Superior temporal gyrus (tissue), 1 donor: ENCODE measurements at regions not wholly inside any gene's neighbourhood (a gene's known extent, or its start where the extent isn't known, plus 50 kb on each side); places are given as distances from the start of the nearest gene placed in this dataset.
A peak's percentile ranks its signal among the peaks of the same experiment; 100 is the strongest.

ENCODE experiments used
- DNase-seq: peaks from one replicate; pipeline ENCODE4 v3.0.0-alpha.2; 2016; ENCODE audit errors: extremely low spot score

DNA sequence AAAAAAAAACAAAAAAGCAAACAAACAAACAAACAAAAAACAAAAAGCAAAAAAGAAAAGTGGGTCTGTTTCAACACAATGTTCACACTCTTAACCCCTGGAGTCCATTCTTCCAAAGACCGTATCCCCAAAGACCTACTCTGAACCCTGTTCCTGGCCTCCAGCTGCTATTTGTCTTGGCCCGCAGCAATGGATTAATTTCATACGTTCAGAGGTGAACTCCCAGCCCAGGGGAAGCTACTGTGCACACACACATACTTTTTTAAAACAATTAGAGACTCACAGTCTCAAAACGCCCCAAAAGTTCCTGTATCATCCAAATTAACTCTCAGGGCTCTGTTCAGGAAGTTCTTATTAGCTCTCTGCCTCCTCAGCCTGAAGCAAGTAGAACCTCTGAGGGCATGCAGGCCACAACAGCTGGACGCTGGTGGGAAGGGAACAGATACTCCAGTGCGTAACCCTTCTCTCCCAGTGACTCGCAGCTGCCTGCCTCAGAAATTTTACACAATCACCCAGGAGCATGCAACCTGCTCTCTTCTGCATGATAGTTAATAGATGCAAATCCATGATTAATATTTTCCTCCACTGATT is 395.4 kb downstream of the RRAGC start:
- DNase-seq = no peak

DNA sequence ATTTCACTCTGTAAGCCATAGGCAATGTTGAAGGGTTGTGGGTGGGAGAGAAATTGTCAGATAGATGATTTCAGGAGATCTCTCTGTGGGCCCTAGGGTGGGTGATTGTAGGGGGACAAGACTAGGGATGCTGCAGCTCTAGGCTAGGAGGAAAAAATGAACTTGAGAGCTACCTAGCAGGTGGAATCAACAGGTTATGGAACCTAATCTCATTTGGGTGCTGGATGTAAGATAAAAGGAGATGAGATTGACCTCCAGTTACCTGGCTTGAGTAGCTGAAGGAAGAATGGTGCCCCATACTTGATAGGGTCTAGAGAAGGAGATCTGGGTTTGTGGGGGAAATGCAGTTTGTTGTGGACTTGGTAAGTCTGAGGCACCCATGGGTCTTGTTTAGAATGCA is 396.5 kb downstream of the RRAGC start:
- DNase-seq = no peak

DNA sequence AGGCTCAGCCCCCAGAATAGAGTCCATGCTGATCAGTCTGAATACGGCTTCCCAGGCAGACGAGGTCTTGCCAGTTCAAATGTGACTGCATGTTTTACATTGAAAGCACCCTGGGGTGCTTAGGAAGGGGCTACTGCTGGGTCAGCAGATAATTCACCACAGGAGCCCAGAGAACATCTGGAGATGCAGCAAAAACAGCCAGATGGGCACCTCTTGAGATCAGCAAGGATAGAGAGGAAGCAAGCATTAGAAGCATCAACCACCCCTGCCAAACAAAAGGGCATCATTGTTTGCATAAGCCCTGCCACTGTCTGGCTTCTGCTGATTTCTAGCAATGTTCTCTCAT is 403.1 kb downstream of the RRAGC start:
- DNase-seq = no peak

DNA sequence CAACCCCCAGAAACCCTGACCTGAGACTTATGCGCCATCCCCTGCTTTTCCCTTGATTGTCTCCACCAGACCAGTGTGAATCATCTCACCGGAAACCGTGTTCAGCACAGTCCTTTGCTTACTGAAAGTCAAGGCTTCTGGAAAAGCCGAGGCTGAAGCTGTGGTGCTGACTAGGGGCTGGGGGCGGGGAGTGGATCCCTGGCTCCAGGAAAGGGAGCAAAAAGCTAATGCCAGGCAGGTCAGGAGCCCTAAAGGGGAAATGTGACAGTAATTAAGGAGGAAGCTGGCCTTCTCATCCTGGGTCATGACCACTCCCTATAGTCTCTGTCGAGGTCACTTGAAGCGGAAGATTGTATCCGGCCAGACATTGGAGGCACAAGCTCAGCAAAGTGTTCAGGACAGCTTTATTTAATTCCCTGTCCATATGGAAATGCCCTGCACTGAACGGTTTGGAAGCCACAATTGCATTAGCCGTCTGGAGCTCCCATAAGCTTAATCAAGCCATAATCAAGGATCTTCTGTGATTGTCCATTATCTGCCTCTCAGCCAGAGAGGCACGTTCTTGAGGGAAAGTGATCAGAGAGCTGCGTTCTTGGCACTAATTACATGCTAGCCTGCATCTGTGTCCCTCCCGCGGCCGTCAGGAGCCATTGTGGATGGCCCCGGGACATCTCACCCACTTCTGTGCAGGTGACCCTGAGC is 403.6 kb downstream of the RRAGC start:
- DNase-seq = no peak

DNA sequence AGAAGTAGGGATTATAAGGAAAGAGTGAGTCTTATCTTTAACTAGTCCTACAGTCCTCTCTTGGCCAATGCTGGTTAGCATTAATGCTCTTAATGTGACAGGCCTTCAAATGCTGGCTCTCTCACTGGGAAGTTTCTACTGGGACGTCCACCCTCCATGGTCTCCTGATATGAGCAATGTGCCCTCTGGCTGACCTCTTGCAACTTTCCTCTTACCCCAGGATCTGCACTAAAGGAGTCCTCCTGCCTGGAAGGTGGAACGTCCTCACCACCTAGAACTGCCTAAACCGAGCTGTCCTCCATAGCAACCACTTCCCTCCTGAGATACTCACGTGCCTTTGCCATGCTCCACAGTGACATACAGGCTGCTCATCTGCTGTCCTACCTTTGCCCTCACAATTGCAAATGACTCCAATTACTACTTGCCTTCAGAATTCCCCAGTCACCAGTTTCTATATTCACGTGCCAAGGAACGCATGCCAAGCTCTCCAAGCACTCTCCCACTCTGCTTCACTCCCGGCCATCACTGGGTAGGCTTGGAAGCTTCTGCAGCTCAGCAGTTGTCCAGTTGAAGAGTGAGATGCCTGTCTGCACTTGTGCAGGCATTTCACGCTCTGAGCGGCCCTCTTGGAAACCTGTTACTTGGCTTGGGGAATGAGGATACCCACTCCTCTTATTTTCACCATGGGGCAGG is 404.7 kb downstream of the RRAGC start:
- no peak for DNase-seq

DNA sequence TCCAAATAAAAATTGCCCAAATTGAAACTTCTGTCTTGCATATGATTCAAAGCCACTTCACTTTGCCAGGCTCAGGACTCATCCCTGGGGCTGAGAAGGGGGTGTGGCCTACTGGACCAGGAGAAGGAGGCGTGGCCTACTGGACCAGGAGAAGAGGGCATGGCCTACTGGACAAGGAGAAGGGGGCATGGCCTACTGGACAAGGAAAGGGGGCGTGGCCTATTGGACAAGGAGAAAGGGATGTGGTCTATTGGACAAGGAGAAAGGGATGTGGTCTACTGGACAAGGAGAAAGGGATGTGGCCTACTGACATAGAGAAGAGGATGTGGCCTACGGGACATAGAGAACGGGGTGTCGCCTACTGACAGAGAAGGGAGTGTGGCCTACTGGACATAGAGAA is 405.3 kb downstream of the RRAGC start:
- no peak for DNase-seq

DNA sequence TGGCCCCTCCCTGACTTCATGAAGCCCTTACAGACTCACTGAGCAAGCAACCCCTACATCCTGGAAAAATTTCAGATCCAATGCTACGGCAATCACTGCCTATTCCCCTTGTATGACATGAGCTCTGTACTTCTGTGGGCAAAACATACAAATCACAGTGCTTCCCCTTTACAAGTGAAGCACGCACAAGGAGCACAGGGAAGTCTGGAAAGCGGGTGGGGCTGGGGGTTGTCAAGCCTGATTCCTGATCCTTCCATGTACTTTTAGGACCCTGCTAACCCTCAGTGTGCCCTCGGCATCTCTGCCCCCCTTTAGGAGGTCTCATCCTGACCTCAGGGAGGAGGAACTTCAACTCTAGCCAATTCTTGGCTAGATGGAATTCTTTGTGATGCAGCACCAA is 405.7 kb upstream of the POU3F1 start:
- DNase-seq = no peak

DNA sequence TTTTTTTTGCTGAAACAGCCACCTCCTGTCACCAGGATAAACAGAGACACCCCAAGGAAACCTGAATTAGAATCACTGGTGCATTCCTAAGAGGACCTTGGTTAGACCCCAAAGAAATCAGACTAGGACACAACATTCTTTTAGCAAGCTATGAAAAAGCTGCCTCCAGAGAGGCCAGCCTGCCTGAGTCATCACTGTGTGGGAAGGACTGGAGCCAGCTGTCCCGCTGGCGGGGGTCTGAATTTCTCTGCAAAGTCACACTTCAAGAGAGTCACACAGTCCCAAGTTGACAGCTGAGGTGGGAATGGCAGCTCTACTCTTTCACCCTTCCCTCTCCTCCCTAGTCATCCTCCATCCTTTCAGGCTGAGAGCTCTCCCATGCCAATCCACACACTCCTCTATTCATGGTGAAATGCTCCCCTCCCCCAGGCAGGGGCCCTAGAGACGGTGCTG is 405.0 kb upstream of the POU3F1 start:
- peak; percentile 58 for DNase-seq

DNA sequence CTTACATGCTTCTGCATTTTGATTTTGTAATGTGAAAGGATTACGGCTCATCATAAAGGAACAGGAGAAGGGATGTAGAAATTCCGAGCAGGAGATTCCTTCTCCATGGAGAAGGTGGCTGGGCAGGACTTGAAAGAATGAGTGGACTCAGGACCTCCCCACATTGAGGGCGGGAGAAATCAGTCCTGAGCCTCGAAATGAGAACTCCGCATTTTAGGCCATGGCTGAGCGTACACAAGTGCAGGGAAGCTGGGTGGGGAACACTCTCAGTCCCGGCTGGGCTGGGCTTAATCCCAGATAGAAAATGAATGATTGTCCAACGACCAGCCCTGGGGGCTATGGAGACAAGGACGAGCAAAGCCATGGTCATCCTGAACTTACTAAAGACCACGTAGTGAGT is 402.3 kb upstream of the POU3F1 start:
- no peak for DNase-seq

DNA sequence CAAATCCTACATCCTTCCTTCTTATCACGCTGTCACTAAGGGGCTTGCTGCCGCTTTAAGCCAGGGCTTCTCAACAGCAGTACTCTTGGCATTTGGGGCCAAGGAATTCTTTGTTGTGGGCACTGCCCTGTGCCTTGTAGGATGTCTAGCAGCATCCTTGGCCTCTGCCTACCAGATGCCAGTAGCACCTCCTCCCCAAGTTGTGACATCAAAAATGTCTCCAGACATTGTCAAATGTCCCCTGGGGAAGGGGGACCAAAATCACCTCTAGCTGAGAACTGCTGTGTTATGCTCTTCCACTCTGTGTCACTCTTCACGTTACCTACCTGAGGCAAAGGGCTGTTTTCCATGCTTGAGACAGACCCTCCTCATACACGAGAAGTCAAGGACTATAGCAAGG is 400.3 kb upstream of the POU3F1 start:
- DNase-seq = no peak

DNA sequence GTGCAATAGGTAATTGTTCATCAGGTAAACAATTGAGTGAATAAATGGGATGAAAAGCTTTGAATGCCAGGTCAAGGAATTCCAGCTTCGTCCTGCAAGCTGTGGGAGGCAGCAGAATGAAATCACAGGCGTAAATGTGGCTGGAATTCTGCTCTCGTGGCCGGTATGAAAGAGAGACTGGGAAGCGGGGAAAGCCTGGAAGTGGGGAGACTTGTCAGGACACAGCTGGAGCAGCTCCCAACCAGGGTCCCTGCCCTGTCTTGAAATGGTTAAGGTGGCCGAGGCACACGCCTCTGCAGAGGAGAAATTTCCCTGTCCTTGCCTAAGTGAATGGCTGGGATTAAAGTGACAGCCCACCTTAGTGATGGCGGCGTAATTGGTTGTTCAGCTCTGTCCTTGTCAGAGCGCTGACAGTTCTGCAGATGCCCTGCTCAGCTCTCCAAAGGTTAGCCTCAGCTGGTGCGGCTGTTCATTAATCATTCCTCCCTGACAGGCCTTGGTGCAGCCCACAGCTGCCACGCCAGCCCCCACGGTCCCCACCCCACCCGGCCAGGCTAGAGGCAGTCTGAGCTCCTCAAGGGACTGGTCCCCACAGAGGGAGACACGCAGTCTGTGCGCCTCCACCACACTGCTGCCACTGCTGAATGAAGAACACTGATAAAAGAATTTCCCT is 398.3 kb upstream of the POU3F1 start:
- DNase-seq = no peak

DNA sequence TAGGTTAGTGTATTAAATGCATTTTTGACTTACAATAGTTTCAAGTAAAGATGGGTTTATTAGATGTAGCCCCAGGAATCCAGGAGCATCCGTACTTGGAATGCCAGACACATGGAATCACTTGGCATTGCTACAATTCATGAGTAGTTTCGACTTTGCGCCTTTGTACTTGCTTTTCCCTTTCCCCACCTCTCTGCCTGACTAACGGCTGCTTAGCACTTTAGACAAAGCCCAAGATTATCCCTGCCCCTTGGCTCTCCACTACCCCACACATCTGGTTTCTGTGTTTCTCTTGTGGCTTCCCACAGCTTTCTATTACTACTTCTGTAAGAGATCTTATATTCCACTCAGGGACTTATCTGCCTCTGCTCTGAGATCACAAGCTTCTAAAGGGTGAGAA is 397.7 kb upstream of the POU3F1 start:
- DNase-seq = no peak

DNA sequence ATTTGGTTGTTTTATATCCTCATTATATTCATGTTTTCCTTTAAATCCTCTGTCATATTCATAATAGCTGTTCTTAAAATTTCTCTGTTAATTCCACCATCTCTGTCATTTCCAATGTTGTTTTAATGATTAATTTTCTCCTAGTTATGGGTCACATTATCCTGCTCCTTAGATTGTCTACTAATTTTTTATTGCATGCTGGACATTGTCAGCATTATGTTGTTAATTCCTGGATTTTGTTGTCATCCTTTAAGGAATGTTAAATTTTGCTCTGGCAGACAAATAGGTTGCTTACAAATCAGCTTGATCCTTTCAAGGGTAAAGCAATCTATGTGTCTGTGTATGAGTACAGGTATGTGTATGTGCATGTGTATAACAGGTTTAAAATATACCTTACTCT is 393.8 kb upstream of the POU3F1 start:
- no peak for DNase-seq

DNA sequence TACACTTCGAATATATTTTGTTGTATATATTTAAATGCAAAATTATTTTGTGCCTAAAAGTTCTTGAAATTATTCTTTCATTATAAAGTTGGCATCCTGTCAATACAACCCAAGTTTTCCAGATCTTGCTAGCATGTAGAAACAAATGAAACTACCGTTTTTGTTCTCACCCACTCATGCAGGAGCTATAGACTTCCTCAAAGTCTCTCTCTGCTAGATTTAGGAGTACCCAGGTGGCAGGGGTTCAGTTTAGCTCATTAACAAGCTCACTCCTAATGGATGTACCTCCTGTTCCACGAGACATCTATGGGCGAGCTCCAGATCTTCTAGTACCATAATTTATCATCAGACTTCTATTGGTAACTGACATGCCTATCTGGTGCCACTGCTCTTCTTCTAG is 390.2 kb upstream of the POU3F1 start:
- no peak for DNase-seq

DNA sequence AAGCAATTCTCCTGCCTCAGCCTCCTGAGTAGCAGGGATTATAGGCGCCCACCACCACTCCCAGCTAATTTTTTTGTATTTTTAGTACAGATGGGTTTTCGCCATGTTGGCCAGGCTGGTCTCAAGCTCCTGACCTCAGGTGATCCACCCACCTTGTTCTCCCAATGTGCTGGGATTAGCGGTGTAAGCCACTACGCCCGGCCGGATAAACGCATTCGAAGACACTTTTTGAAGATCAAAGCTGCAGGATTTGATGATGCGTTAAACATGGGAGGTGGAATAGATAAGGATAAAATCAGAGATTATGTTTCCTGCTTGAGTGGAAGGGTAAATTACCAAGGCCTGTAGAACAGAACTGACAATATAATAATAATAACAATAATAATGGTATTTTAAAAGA is 389.4 kb upstream of the POU3F1 start:
- no peak for DNase-seq

DNA sequence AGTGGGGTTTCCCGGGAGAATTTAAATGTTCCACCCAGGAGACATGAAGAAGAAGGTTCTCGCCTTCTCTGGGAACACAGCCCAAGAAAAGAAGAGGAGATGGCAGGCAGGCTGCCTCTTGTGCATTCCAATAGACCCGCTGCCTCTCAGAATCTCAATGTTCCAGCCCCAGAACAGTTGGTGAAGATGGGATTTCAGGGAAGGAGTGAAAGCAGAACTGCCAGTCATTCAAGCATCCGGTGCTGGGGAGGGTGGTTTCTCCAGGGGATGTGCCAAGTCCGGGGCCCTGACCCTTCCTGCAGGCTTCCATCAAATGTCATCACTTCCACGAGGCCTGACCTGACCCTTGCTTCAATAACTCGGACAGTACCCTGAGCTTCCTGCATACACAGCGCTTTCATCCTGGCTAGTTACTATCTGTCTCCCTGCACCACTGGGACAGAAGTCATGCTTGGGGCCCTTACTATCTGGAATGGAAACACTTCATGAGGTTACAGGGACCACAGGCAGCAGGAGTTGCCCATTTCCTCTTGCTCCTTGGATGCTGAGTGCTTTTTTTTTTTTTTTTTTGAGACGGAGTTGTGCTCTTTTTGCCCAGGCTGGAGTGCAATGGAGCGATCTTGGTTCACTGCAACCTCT is 386.6 kb upstream of the POU3F1 start:
- DNase-seq = no peak

DNA sequence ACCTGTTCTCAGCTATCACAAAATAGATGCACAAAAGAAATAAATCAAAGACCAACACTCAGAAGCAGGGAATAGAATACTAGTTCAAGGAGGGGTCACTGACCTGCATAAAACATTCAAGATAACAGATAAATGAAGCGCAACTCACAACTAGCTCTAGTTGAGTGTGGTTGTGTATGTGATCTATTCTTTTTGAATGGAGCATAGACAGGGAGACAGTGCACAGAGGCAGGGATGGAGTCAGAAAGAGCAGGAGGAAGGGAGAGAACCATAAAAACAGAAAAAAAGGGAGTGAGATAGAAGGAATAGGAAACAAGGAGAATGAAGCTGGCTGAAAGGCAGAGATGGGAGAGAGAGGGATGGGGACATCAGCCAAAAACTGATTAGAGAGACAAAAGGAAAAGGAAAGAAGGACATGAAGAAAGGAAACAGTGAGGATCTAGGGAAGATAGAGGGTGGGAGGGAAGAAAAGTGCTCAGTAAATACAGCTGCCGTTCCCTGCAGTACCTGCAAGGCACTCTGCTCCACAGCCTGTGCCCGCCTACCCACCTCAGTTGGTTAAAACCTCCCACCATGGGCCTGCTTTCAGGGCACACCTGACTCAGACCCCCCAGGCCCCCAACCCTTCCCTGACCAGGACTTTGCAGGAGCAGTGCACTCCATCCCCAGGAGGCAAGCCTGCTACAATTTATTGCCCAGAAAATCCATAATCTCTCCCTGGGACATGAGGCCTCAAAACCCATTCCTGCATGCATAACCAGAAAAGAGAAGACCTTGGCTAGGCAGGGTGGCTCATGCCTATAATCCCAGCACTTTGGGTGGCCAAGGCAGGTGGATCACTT is 385.2 kb upstream of the POU3F1 start:
- DNase-seq = no peak

DNA sequence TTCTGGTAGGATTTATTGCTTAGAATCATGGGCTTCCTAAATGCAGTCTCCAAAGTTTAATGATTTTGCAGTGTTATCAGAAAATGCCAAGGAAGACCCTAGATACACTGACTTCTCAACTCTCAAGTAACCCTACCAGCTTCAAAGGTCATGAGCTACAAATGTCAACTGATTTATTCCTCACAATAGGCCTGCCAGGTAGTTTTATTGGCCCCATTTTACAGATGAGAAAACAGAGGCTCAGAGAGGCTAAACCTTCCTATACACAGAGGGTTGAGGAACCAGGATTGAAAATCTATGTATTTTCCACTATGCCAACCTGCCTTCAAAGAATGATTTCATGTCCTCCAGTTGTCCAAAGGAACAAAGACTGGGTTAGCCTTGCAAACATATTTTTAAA is 384.4 kb upstream of the POU3F1 start:
- DNase-seq = no peak

DNA sequence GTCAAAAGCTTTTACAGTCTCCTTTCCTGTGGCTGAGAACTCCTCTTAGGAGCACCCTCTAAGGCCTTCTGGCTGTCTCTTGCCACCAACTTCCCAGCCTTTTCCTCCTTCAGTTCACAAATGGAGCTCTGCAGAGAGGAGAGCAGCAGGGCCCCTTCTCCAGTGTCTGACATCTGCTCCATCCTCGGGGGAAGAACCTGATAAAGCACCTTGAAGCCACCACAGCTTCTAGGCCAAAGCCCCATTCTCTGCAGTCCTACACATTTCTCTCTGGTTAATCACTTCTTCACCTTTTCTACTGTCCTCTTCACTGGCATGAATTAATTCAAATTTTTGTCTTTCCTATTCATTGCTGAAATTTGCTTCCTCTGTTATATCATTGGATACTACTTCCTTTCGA is 378.1 kb upstream of the POU3F1 start:
- DNase-seq = no peak

DNA sequence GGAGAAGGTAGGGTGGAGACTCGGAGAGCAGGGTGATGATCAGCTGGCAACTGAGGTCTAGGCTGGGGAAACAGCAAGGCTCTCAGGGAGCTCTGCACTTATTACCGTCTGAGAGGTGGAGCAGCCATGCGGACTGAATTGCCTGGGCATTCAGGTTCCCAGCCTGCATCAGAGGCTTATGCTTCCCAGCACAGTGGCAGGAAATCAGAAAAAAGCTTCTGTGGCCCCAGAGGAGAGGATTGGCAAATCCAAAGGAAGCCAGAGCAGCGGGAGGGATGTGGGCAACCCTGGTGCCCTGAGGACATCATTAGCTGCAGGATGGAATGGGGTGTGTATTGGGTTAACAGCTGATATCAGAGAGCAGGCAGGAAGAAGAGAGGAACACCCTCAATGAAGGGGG is 374.1 kb upstream of the POU3F1 start:
- no peak for DNase-seq
